Panc1 (cell line): ENCODE measurements at regions not wholly inside any gene's neighbourhood (a gene's known extent, or its start where the extent isn't known, plus 50 kb on each side); places are given as distances from the start of the nearest gene placed in this dataset.

Experiments
- ATAC-seq: fragments of 200-7000 bp; cut with Tn5 transposase; 2 replicates; pipeline ENCODE4 v1.9.1; 2020; ENCODE audit warnings: mild to moderate bottlenecking, moderate library complexity
- BruUV-seq: library from RNA; stranded (reverse); fragments of 400-500 nt; replicated peaks from 2 replicates; lab custom pipeline; 2021; lab: Mats Ljungman, UMichigan
- CTCF ChIA-PET: fragments of 300-600 bp; sonication (Branson Sonifier 250); formaldehyde crosslinking; loops from one replicate; lab custom pipeline; 2022; ENCODE audit warnings: antibody characterized with exemption; lab: Charles Lee
- POLR2A ChIA-PET: fragments of 300-600 bp; sonication (Branson Sonifier 250); formaldehyde crosslinking; loops from one replicate; lab custom pipeline; 2022; ENCODE audit warnings: antibody characterized with exemption; lab: Charles Lee
- DNase-seq: peaks from one replicate; pipeline ENCODE4 v3.0.0-alpha.2; 2010; ENCODE audit warnings: low read depth, low spot score
- H3K27ac ChIP-seq: 2 replicates; pipeline ENCODE4 v1.5.1; 2011; ENCODE audit warnings: mild to moderate bottlenecking, low read length, inconsistent platforms
- H3K27me3 ChIP-seq: fragments of 200-500 bp; sonication (Bioruptor generic); 2 replicates; pipeline ENCODE4 v1.6.0; 2014; ENCODE audit warnings: low read length, inconsistent platforms; ENCODE audit not compliant: control insufficient read depth, insufficient read depth
- H3K36me3 ChIP-seq: fragments of 200-500 bp; sonication (Bioruptor generic); 2 replicates; pipeline ENCODE4 v1.5.1; 2014; ENCODE audit warnings: inconsistent platforms, mild to moderate bottlenecking, low read length, moderate library complexity; ENCODE audit not compliant: control insufficient read depth, insufficient read depth
- H3K4me1 ChIP-seq: 2 replicates; pipeline ENCODE4 v1.5.1; 2011; ENCODE audit warnings: inconsistent platforms, mild to moderate bottlenecking, low read length, moderate library complexity; ENCODE audit not compliant: control insufficient read depth, insufficient read depth
- H3K4me3 ChIP-seq, 2 experiments: 2 replicates each; pipeline ENCODE4 v1.5.1; 2011 to 2012; ENCODE audit warnings: low read depth in 2 of 2, low read length in 2 of 2, mild to moderate bottlenecking in 2 of 2, inconsistent platforms in 1 of 2, moderate library complexity in 1 of 2
- H3K9me3 ChIP-seq: fragments of 200-500 bp; sonication (Bioruptor generic); 2 replicates; pipeline ENCODE4 v1.5.1; 2014; ENCODE audit warnings: low read depth, mild to moderate bottlenecking, inconsistent platforms, low read length, moderate library complexity; ENCODE audit not compliant: control insufficient read depth, insufficient read depth
- CTCF ChIP-seq: fragments of 450-650 bp; IDR thresholded peaks from 2 replicates; pipeline ENCODE4 v1.5.1; 2017; ENCODE audit warnings: mild to moderate bottlenecking
- POLR2AphosphoS5 ChIP-seq: IDR thresholded peaks from 2 replicates; pipeline ENCODE4 v1.6.1; 2012; ENCODE audit warnings: mild to moderate bottlenecking, low read depth, low read length, moderate library complexity
- REST ChIP-seq, 2 experiments: IDR thresholded peaks; 2 replicates each; pipeline ENCODE4 v1.6.1; 2011 to 2012; ENCODE audit warnings: low read depth in 2 of 2, control low read depth in 1 of 2, low read length in 1 of 2, mild to moderate bottlenecking in 1 of 2, moderate library complexity in 1 of 2; ENCODE audit not compliant: insufficient read depth in 1 of 2
- SIN3A ChIP-seq: IDR thresholded peaks from 2 replicates; pipeline ENCODE4 v1.6.1; 2012; ENCODE audit warnings: low read depth, mild to moderate bottlenecking, low read length, moderate library complexity, borderline replicate concordance; ENCODE audit not compliant: insufficient read depth
- TCF7L2 ChIP-seq: IDR thresholded peaks from 2 replicates; pipeline ENCODE4 v1.6.1; 2011; ENCODE audit warnings: mild to moderate bottlenecking, low read depth, low read length, inconsistent platforms
- in situ Hi-C: cut with HindIII; loops from 2 replicates; pipeline ENCODE4 v1.10.0; 2016; ENCODE audit warnings: low sequenced_read_pairs, low pct_unique_long_range_greater_than_20kb
- intact Hi-C: fragments of 100-400 bp; cut with micrococcal nuclease; formaldehyde crosslinking; loops from one replicate; pipeline ENCODE4 v1.10.0; 2022; ENCODE audit not compliant: unreplicated experiment

GRCh38 chr6:156612361-156612760 lies 164.8 kb upstream of the ARID1B start:
- Histone ChIP-seq H3K36me3 (no peaks in the 10 kb centered on the region), H3K4me1 (no peaks in the 10 kb centered on the region), H3K4me3 (no peak overlapping the region), H3K27me3 (no peaks in the 10 kb centered on the region), H3K9me3 (peaks cover 10% of the 10 kb centered on the region; the same call in 1 of the 2 replicates), H3K27ac (no peak overlapping the region)
- ChIA-PET POLR2A (no interaction called here), CTCF (no interaction called here)
- TF ChIP-seq TCF7L2 = no peak
- TF ChIP-seq SIN3A = no peak
- no peak for TF ChIP-seq CTCF
- TF ChIP-seq REST (IDR thresholded peaks at IDR 0.05; ENCODE audit: insufficient read depth in 1 of 2, low read depth in 2 of 2, low read length in 1 of 2) = no peak
- TF ChIP-seq POLR2AphosphoS5 = no peak
- BruUV-seq = no TSS peak
- intact Hi-C loops = no loop called here
- DNase-seq (no peak), ATAC-seq (no peak)
- in situ Hi-C loops = no loop called here

- TF ChIP-seq POLR2AphosphoS5 (no peak), SIN3A (no peak), TCF7L2 (no peak), CTCF (no peak), REST (IDR thresholded peaks at IDR 0.05; ENCODE audit: insufficient read depth in 1 of 2, low read depth in 2 of 2, low read length in 1 of 2) (no peak)
- in situ Hi-C loops (no loop called here), intact Hi-C loops (no loop called here)
- CTCF ChIA-PET = no interaction called here
- no peak overlapping the region for H3K27ac ChIP-seq
- BruUV-seq = no TSS peak
- no peak overlapping the region for H3K4me3 ChIP-seq
- no peaks in the 10 kb centered on the region for H3K9me3 ChIP-seq
- POLR2A ChIA-PET = interaction anchor here (1.0 kb wide), 1 partner anchor 372 kb away, joined by 3 read pairs; no protein-coding TSS in a partner anchor
- no peaks in the 10 kb centered on the region for H3K27me3 ChIP-seq
- DNase-seq (no peak), ATAC-seq (no peak)
- H3K36me3 ChIP-seq = no peaks in the 10 kb centered on the region
- H3K4me1 ChIP-seq = no peaks in the 10 kb centered on the region
Observed at GRCh38 chr6:156602066-156602385, 175.2 kb upstream of the ARID1B start.
